K562 (cell line): ENCODE measurements at regions not wholly inside any gene's neighbourhood (a gene's known extent, or its start where the extent isn't known, plus 50 kb on each side); places are given as distances from the start of the nearest gene placed in this dataset.

Experiments used
- ATAC-seq: fragments of 200-7000 bp; cut with Tn5 transposase; 3 replicates; pipeline ENCODE4 v1.9.1; 2020; ENCODE audit warnings: moderate library complexity
- BruUV-seq: library from RNA; stranded (reverse); fragments of 400-500 nt; replicated peaks from 2 replicates; lab custom pipeline; 2021; lab: Mats Ljungman, UMichigan
- CTCF ChIA-PET: fragments of 300-600 bp; formaldehyde crosslinking; extraction: SDS; loops from one replicate; lab custom pipeline; 2021; ENCODE audit warnings: low intra/inter-chr PET ratio; lab: Yijun Ruan, JAX
- POLR2A ChIA-PET: fragments of 300-600, 350-650 bp; sonication (Branson Sonifier 250); formaldehyde crosslinking; extraction: SDS; loops from one replicate; lab custom pipeline; 2021; ENCODE audit warnings: antibody characterized with exemption, inconsistent platforms; lab: Yijun Ruan, JAX
- DNase-seq, 4 experiments: peaks; one replicate each; pipeline versions ENCODE4 v3.0.0 to v3.0.0-alpha.2; 2011 to 2018; ENCODE audit warnings: low spot score in 3 of 4, mixed read lengths in 3 of 4; ENCODE audit errors: extremely low read depth in 1 of 4
- FAIRE-seq: peaks from 2 replicates; lab custom pipeline; 2011; peaks lifted over from hg19 to GRCh38; lab: Jason Lieb, UNC
- H2AFZ ChIP-seq: 2 replicates; pipeline ENCODE4 v1.6.0; 2011; ENCODE audit warnings: low read depth, low read length, control low read depth, inconsistent platforms
- H3K27ac ChIP-seq: fragments of 200-600 bp; 3 replicates; pipeline ENCODE4 v1.8.0; 2011; ENCODE audit warnings: low read depth, mild to moderate bottlenecking, control low read depth, inconsistent platforms, low read length, moderate library complexity, mixed read lengths; ENCODE audit errors: extremely low read depth
- H3K27me3 ChIP-seq, 2 experiments: fragments of 300-600 bp in 1 of 2; 2 replicates in 1 of 2; 3 replicates in 1 of 2; pipeline versions ENCODE4 v1.6.0 to v1.8.0; 2011; ENCODE audit warnings: inconsistent platforms in 2 of 2, low read length in 2 of 2, mild to moderate bottlenecking in 1 of 2, mixed read lengths in 1 of 2, moderate library complexity in 1 of 2; ENCODE audit not compliant: control insufficient read depth in 2 of 2, insufficient read depth in 2 of 2
- H3K36me3 ChIP-seq: fragments of 300-600 bp; 3 replicates; pipeline ENCODE4 v1.8.0; 2011; ENCODE audit warnings: mild to moderate bottlenecking, low read length, inconsistent platforms; ENCODE audit not compliant: control insufficient read depth, insufficient read depth
- H3K4me1 ChIP-seq, 2 experiments: fragments of 200-600 bp in 1 of 2; replicated peaks in 1 of 2; 2 replicates in 1 of 2; 3 replicates in 1 of 2; pipeline versions ENCODE4 v1.5.1 to v1.8.0; 2011; ENCODE audit warnings: inconsistent platforms in 2 of 2, low read length in 2 of 2, mild to moderate bottlenecking in 1 of 2, mixed read lengths in 1 of 2, moderate library complexity in 1 of 2; ENCODE audit not compliant: control insufficient read depth in 2 of 2, insufficient read depth in 2 of 2
- H3K4me2 ChIP-seq: 2 replicates; pipeline ENCODE4 v1.6.1; 2011; ENCODE audit warnings: low read length, control low read depth, inconsistent platforms, mixed read lengths; ENCODE audit not compliant: insufficient read depth
- H3K4me3 ChIP-seq: fragments of 200-600 bp; sonication (generic), shearing (Covaris generic); 2 replicates; pipeline ENCODE4 v1.5.1; 2016; ENCODE audit warnings: control low read depth, inconsistent platforms
- H3K79me2 ChIP-seq: fragments of 200-600 bp; 3 replicates; pipeline ENCODE4 v1.8.0; 2011; ENCODE audit warnings: low read length, inconsistent platforms; ENCODE audit not compliant: control insufficient read depth, insufficient read depth
- H3K9ac ChIP-seq, 2 experiments: 2 replicates each; pipeline versions ENCODE4 v1.6.0 to v1.6.1; 2011; ENCODE audit warnings: low read depth in 2 of 2, low read length in 2 of 2, control low read depth in 1 of 2, inconsistent platforms in 1 of 2, mild to moderate bottlenecking in 1 of 2, mixed read lengths in 1 of 2; ENCODE audit not compliant: insufficient read depth in 1 of 2
- H3K9me1 ChIP-seq: one replicate; pipeline ENCODE4 v1.6.0; 2011; ENCODE audit warnings: inconsistent platforms, mild to moderate bottlenecking, low read length, moderate library complexity; ENCODE audit not compliant: control insufficient read depth, insufficient read depth
- H3K9me3 ChIP-seq: replicated peaks from 2 replicates; pipeline ENCODE4 v1.5.1; 2011; ENCODE audit warnings: low read depth, low read length, inconsistent platforms; ENCODE audit not compliant: control insufficient read depth, insufficient read depth
- H4K20me1 ChIP-seq: replicated peaks from 2 replicates; pipeline ENCODE4 v1.6.1; 2011; ENCODE audit warnings: low read length, inconsistent platforms, mixed read lengths; ENCODE audit not compliant: control insufficient read depth, insufficient read depth
- CAMTA2 ChIP-seq: fragments of 250-450 bp; sonication (Bioruptor Pico); conservative IDR thresholded peaks from 2 replicates; pipeline ENCODE4 v1.5.1; 2022
- CREB3L1 ChIP-seq: fragments of 450-650 bp; IDR thresholded peaks from 2 replicates; pipeline ENCODE4 v1.6.1; 2014; ENCODE audit warnings: low read depth, mild to moderate bottlenecking, moderate library complexity, borderline replicate concordance
- ELK1 ChIP-seq: sonication (generic); formaldehyde crosslinking; IDR thresholded peaks from 2 replicates; pipeline ENCODE4 v1.8.1; 2022; ENCODE audit warnings: missing genetic modification reagents
- HDAC2 ChIP-seq: fragments of 450-650 bp; IDR thresholded peaks from 2 replicates; pipeline ENCODE4 v1.6.1; 2016; ENCODE audit warnings: mild to moderate bottlenecking
- IRF2 ChIP-seq: sonication (generic); formaldehyde crosslinking; IDR thresholded peaks from 2 replicates; pipeline ENCODE4 v1.8.1; 2022; ENCODE audit warnings: mild to moderate bottlenecking, missing genetic modification reagents
- JUNB ChIP-seq: fragments of 450-650 bp; formaldehyde crosslinking; conservative IDR thresholded peaks from 2 replicates; pipeline ENCODE4 v1.4.0; 2020; ENCODE audit warnings: mild to moderate bottlenecking
- KLF6 ChIP-seq: fragments of 250-450 bp; sonication (Bioruptor Pico); IDR thresholded peaks from 2 replicates; pipeline ENCODE4 v1.4.0; 2020; ENCODE audit warnings: mild to moderate bottlenecking, moderate library complexity, borderline replicate concordance
- L3MBTL2 ChIP-seq: fragments of 450-650 bp; IDR thresholded peaks from 2 replicates; pipeline ENCODE4 v1.6.1; 2016; ENCODE audit warnings: mild to moderate bottlenecking, moderate library complexity
- MITF ChIP-seq: IDR thresholded peaks from 2 replicates; pipeline ENCODE4 v1.6.1; 2014; ENCODE audit warnings: antibody characterized with exemption
- MYC ChIP-seq, 2 experiments: fragments of 250-450 bp in 1 of 2; sonication (Bioruptor Pico) in 1 of 2; IDR thresholded peaks; 2 replicates each; pipeline versions ENCODE4 v1.5.1 to v1.6.1; 2012 to 2021; ENCODE audit warnings: low read depth in 2 of 2, borderline replicate concordance in 1 of 2, improper control_type of control experiment in 1 of 2, low read length in 1 of 2, mild to moderate bottlenecking in 1 of 2, moderate library complexity in 1 of 2
- NCOA2 ChIP-seq, 2 experiments: fragments of 450-650 bp; IDR thresholded peaks; 2 replicates each; pipeline ENCODE4 v1.6.1; 2018; ENCODE audit warnings: mild to moderate bottlenecking in 2 of 2, moderate library complexity in 1 of 2; ENCODE audit not compliant: partially characterized antibody in 2 of 2
- TBL1XR1 ChIP-seq, 2 experiments: IDR thresholded peaks; 2 replicates each; pipeline ENCODE4 v1.6.1; 2012; ENCODE audit warnings: improper control_type of control experiment in 2 of 2, low read length in 2 of 2, mild to moderate bottlenecking in 1 of 2
- ZC3H4 ChIP-seq: sonication (generic); formaldehyde crosslinking; IDR thresholded peaks from 2 replicates; pipeline ENCODE4 v1.9.0; 2021; ENCODE audit warnings: missing genetic modification reagents, borderline replicate concordance
- ZKSCAN3 ChIP-seq: fragments of 250-450 bp; sonication (Bioruptor Pico); IDR thresholded peaks from 2 replicates; pipeline ENCODE4 v1.4.0; 2020
- ZNF140 ChIP-seq: fragments of 250-450 bp; sonication (Bioruptor Pico); IDR thresholded peaks from 2 replicates; pipeline ENCODE4 v1.8.0; 2021; ENCODE audit warnings: moderate library complexity, mild to moderate bottlenecking, inconsistent platforms
- ZNF217 ChIP-seq: sonication (generic); formaldehyde crosslinking; IDR thresholded peaks from 2 replicates; pipeline ENCODE4 v1.8.0; 2022; ENCODE audit warnings: mild to moderate bottlenecking, missing genetic modification reagents
- WGBS: fragments of 100-300 bp; shearing (Covaris generic); methylation state at CpG from one replicate; pipeline ENCODE4 v1.1.6; 2016; ENCODE audit warnings: low coverage, mixed read lengths; ENCODE audit not compliant: insufficient coverage; ENCODE audit errors: missing lambda C conversion rate; 5-methylcytosine and 5-hydroxymethylcytosine counted together
- in situ Hi-C: fragments of 300-500 bp; cut with MboI; formaldehyde crosslinking; loops from 4 replicates; pipeline ENCODE4 v1.15.0; 2018; ENCODE audit warnings: inconsistent platforms, mixed read lengths
- intact Hi-C: fragments of 100-400 bp; cut with micrococcal nuclease; formaldehyde crosslinking; loops from 2 replicates; pipeline ENCODE4 v1.14.2; 2022

- no peak for TF ChIP-seq ELK1 (CRISPR knock-in tag)
- TF ChIP-seq NCOA2 (IDR thresholded peaks at IDR 0.05; ENCODE audit: partially characterized antibody in 2 of 2) = no peak
- no peak for TF ChIP-seq KLF6 (CRISPR knock-in tag)
- TF ChIP-seq HDAC2 = no peak
- TF ChIP-seq CREB3L1 = no peak
Observed at GRCh38 chrX:42119076-42119475, 195.7 kb upstream of the CASK start (continued).

GRCh38 chrX:42117318-42117717 lies 194.0 kb upstream of the CASK start:
- Histone ChIP-seq H3K4me2 (no peak overlapping the region), H3K36me3 (no peaks in the 10 kb centered on the region), H3K9me1 (no peaks in the 10 kb centered on the region), H3K27me3 (no peaks in the 10 kb centered on the region), H3K4me1 (no peaks in the 10 kb centered on the region), H4K20me1 (no peaks in the 10 kb centered on the region), H3K27ac (no peak overlapping the region), H2AFZ (no peak overlapping the region), H3K9ac (no peak overlapping the region), H3K79me2 (no peaks in the 10 kb centered on the region), H3K9me3 (no peaks in the 10 kb centered on the region), H3K4me3 (no peak overlapping the region)
- CTCF ChIA-PET = no interaction called here
- no peak for ATAC-seq
- POLR2A ChIA-PET = no interaction called here
- intact Hi-C loops (no loop called here), in situ Hi-C loops (no loop called here)
- 0% methylated on average over 2 of the region's 2 CpGs for WGBS
- no peak for FAIRE-seq
- DNase-seq = no peak
- no TSS peak for BruUV-seq
- TF ChIP-seq L3MBTL2 = no peak
- TF ChIP-seq ZKSCAN3 (CRISPR knock-in tag) = no peak
- no peak for TF ChIP-seq ZNF217 (CRISPR knock-in tag)
- TF ChIP-seq MYC (IDR thresholded peaks at IDR 0.05; ENCODE audit: low read depth, low read length) = no peak
- no peak for TF ChIP-seq MYC (CRISPR knock-in tag; IDR thresholded peaks at IDR 0.05; ENCODE audit: borderline replicate concordance, low read depth)
- TF ChIP-seq ZC3H4 (CRISPR knock-in tag) = no peak
- TF ChIP-seq TBL1XR1 (IDR thresholded peaks at IDR 0.05; ENCODE audit: low read length in 2 of 2) = no peak
- TF ChIP-seq JUNB (CRISPR knock-in tag) = no peak
- TF ChIP-seq IRF2 (CRISPR knock-in tag) = no peak
- TF ChIP-seq CAMTA2 (CRISPR knock-in tag) = no peak
- TF ChIP-seq ELK1 (CRISPR knock-in tag) = no peak
- TF ChIP-seq MITF = no peak
- no peak for TF ChIP-seq ZNF140 (CRISPR knock-in tag)
